Prostate gland (tissue), 1 donor: ENCODE measurements at regions not wholly inside any gene's neighbourhood (a gene's known extent, or its start where the extent isn't known, plus 50 kb on each side); places are given as distances from the start of the nearest gene placed in this dataset.

Experiments used
- POLR2A ChIP-seq: fragments of 450-650 bp; IDR thresholded peaks from one replicate; pipeline ENCODE4 v1.6.1; 2016; ENCODE audit warnings: antibody characterized with exemption, mild to moderate bottlenecking
- POLR2AphosphoS5 ChIP-seq: sonication (generic); formaldehyde crosslinking; IDR thresholded peaks from one replicate; pipeline ENCODE4 v1.6.1; 2017; ENCODE audit warnings: antibody characterized with exemption

GRCh38 chr11:10969387-10969786 lies 111.5 kb upstream of the ZBED5 start:
- no peak for TF ChIP-seq POLR2A
- TF ChIP-seq POLR2AphosphoS5, result no peak
